EL (cell line): ENCODE measurements at regions not wholly inside any gene's neighbourhood (a gene's known extent, or its start where the extent isn't known, plus 50 kb on each side); places are given as distances from the start of the nearest gene placed in this dataset.
"Not testable (repeated sequence)": the region's sequence is repeated elsewhere in the genome, so short reads cannot be mapped to it uniquely, and the experiment has no call there.

Source experiments
- DNase-seq: peaks from one replicate; pipeline ENCODE4 v3.0.0-alpha.2; 2016

GRCh38 chr13:33676045-33676989 lies 141.6 kb upstream of the RFC3 start:
- peak; percentile 64 for DNase-seq

GRCh38 chr13:33677215-33677614 lies 140.7 kb upstream of the RFC3 start:
- DNase-seq = no peak

- no peak for DNase-seq
Measured at GRCh38 chr13:33678084-33678483, 139.9 kb upstream of the RFC3 start.

GRCh38 chr13:33678906-33679657 lies 138.9 kb upstream of the RFC3 start:
- DNase-seq = no peak

- DNase-seq = no peak
Measured at GRCh38 chr13:33679658-33680012, 138.3 kb upstream of the RFC3 start.

GRCh38 chr13:33682020-33682564 lies 135.9 kb upstream of the RFC3 start:
- no peak for DNase-seq

- DNase-seq = not testable (repeated sequence)
Measured at GRCh38 chr13:33682646-33683045, 135.3 kb upstream of the RFC3 start.

- DNase-seq = no peak
Measured at GRCh38 chr13:33683376-33683775, 134.6 kb upstream of the RFC3 start.

GRCh38 chr13:33684874-33685273 lies 133.1 kb upstream of the RFC3 start:
- DNase-seq = no peak

- DNase-seq = no peak
Measured at GRCh38 chr13:33686772-33687480, 131.0 kb upstream of the RFC3 start.

GRCh38 chr13:33690354-33690753 lies 127.6 kb upstream of the RFC3 start:
- DNase-seq = no peak

GRCh38 chr13:33691980-33692379 lies 126.0 kb upstream of the RFC3 start:
- no peak for DNase-seq

GRCh38 chr13:33692531-33692930 lies 125.4 kb upstream of the RFC3 start:
- DNase-seq = no peak

- no peak for DNase-seq
Measured at GRCh38 chr13:33694546-33694945, 123.4 kb upstream of the RFC3 start.

- DNase-seq = no peak
Measured at GRCh38 chr13:33696530-33696929, 121.4 kb upstream of the RFC3 start.

- DNase-seq = peak; percentile 14
Measured at GRCh38 chr13:33697926-33698325, 120.0 kb upstream of the RFC3 start.

- no peak for DNase-seq
Measured at GRCh38 chr13:33707449-33707848, 110.5 kb upstream of the RFC3 start.

GRCh38 chr13:33710924-33711323 lies 107.0 kb upstream of the RFC3 start:
- DNase-seq = no peak

- DNase-seq = no peak
Measured at GRCh38 chr13:33711436-33711835, 106.5 kb upstream of the RFC3 start.

GRCh38 chr13:33717775-33718174 lies 100.2 kb upstream of the RFC3 start:
- DNase-seq = no peak

GRCh38 chr13:33721724-33722123 lies 96.2 kb upstream of the RFC3 start:
- peak; percentile 73 for DNase-seq

GRCh38 chr13:33722216-33722915 lies 95.6 kb upstream of the RFC3 start:
- DNase-seq = peak; percentile 8

- peak; percentile 27 for DNase-seq
Measured at GRCh38 chr13:33723365-33723764, 94.6 kb upstream of the RFC3 start.
